ENCODE measurements at regions not wholly inside any gene's neighbourhood (a gene's known extent, or its start where the extent isn't known, plus 50 kb on each side); places are given as distances from the start of the nearest gene placed in this dataset.

DNA sequence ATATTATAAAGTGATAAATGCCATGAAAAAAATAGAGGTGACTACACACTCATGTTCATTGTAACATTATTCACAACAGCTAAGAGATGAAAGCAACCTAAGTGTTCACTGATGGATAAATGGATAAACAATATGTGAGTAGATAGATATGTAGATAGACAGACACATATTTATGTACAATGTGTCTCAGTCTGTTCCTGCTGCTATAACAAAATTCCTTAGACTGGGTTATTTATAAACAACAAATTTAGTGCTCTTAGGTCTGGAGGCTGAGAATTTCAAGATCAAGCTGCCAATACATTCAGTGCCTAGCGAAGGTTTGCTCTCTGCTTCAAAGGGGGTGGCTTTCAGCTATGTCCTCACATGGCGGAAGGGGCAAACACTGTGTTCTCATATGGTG lies 312.5 kb downstream of the ZNF621 start:
- H3K4me3 Mint-ChIP-seq = no peak overlapping the region
- no peaks in the 10 kb centered on the region for H3K4me1 Mint-ChIP-seq (ENCODE audit: unreplicated experiment)
- no peak for DNase-seq (ENCODE audit: extremely low spot score, unreplicated experiment)
- H3K36me3 Mint-ChIP-seq = no peaks in the 10 kb centered on the region
- H3K27ac Mint-ChIP-seq = no peak overlapping the region
- TF ChIP-seq, protein P1, sequence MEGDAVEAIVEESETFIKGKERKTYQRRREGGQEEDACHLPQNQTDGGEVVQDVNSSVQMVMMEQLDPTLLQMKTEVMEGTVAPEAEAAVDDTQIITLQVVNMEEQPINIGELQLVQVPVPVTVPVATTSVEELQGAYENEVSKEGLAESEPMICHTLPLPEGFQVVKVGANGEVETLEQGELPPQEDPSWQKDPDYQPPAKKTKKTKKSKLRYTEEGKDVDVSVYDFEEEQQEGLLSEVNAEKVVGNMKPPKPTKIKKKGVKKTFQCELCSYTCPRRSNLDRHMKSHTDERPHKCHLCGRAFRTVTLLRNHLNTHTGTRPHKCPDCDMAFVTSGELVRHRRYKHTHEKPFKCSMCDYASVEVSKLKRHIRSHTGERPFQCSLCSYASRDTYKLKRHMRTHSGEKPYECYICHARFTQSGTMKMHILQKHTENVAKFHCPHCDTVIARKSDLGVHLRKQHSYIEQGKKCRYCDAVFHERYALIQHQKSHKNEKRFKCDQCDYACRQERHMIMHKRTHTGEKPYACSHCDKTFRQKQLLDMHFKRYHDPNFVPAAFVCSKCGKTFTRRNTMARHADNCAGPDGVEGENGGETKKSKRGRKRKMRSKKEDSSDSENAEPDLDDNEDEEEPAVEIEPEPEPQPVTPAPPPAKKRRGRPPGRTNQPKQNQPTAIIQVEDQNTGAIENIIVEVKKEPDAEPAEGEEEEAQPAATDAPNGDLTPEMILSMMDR (conservative IDR thresholded peaks at IDR 0.05) = no peak
- H3K9me3 Mint-ChIP-seq = no peaks in the 10 kb centered on the region
- H3K27me3 Mint-ChIP-seq = no peaks in the 10 kb centered on the region

GRCh38 chr3:40841131-40841530 lies 316.4 kb downstream of the ZNF621 start:
- no peak overlapping the region for H3K27ac Mint-ChIP-seq
- TF ChIP-seq, protein P1 (conservative IDR thresholded peaks at IDR 0.05) = no peak
- H3K36me3 Mint-ChIP-seq = no peaks in the 10 kb centered on the region
- DNase-seq (ENCODE audit: extremely low spot score, unreplicated experiment) = no peak
- no peaks in the 10 kb centered on the region for H3K9me3 Mint-ChIP-seq
- no peak overlapping the region for H3K4me3 Mint-ChIP-seq
- H3K27me3 Mint-ChIP-seq = no peaks in the 10 kb centered on the region
- peaks cover 11% of the 10 kb centered on the region for H3K4me1 Mint-ChIP-seq (ENCODE audit: unreplicated experiment)

DNA sequence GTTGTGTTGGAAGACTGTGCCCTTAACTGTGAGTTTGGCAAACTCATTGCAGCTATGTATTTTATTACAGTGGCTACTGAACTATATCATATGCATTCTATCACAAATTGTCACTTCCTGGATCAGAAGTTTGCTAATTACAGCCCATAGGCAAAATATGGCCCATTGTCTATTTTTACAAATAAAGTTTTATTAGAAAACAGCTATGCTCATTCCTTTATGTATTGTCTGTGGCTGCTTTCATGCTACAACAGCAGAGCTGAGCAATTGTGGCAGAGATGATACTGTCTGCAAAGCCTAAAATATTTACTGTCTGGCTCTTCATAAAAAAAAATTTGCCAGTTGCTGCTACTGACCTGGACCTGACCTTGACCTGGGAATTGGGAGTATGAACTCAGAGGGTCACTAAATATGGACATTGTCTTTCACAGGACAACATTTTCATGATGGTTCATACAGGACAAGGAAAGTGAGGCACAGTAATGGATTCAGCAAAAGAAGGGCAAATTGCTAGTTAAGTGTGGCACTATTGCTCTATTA lies 316.9 kb downstream of the ZNF621 start:
- Mint-ChIP-seq H3K27me3 (no peaks in the 10 kb centered on the region), H3K4me1 (ENCODE audit: unreplicated experiment) (peaks cover 11% of the 10 kb centered on the region), H3K9me3 (no peaks in the 10 kb centered on the region), H3K4me3 (no peak overlapping the region), H3K36me3 (no peaks in the 10 kb centered on the region), H3K27ac (no peak overlapping the region)
- TF ChIP-seq, protein P1 (conservative IDR thresholded peaks at IDR 0.05) = no peak
- no peak for DNase-seq (ENCODE audit: extremely low spot score, unreplicated experiment)

DNA sequence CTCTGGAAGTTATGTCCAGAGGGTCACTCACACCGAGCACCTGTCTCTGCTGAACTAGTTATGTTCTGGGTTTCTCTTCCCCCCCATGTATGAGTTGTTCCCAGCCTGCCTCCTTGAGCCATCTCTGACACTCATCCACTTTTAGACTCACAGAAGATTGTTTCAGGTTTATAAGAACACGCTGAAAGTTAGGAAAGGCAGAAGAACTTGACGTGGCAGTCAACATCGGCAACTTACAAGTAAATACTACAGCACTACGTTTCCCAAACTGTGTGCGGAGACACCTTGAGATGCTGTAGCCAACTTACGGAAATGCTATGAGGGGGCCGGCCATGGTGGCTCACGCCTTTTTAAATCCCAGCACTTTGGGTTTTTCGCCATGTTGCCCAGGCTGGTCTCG lies 318.0 kb downstream of the ZNF621 start:
- TF ChIP-seq, protein P1 (conservative IDR thresholded peaks at IDR 0.05) = no peak
- Mint-ChIP-seq H3K4me3 (no peak overlapping the region), H3K36me3 (no peaks in the 10 kb centered on the region), H3K9me3 (no peaks in the 10 kb centered on the region), H3K27me3 (no peaks in the 10 kb centered on the region), H3K4me1 (ENCODE audit: unreplicated experiment) (peaks cover 11% of the 10 kb centered on the region), H3K27ac (no peak overlapping the region)
- no peak for DNase-seq (ENCODE audit: extremely low spot score, unreplicated experiment)

DNA sequence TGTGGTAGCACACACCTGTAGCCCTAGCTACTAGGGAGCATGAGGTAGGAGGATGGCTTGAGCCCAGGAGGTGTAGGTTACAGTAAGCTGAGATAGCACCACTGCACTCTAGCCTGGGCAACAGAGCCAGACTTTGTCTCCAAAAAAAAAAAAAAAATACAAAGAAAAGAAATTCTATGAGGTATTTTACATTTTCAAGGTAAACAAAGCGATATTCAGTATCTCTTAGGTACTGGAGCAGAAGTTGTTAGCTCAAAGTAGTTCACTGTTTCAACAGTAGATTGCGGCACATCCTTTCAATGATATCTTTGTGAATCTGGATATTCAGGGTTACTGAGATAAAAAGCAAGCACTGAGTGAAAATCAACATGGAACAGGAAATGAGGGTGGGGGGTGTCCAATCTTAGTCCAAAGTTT lies 318.5 kb downstream of the ZNF621 start:
- Mint-ChIP-seq H3K4me3 (no peak overlapping the region), H3K4me1 (ENCODE audit: unreplicated experiment) (peaks cover 11% of the 10 kb centered on the region), H3K27me3 (no peaks in the 10 kb centered on the region), H3K9me3 (no peaks in the 10 kb centered on the region), H3K36me3 (no peaks in the 10 kb centered on the region), H3K27ac (no peak overlapping the region)
- TF ChIP-seq, protein P1 (conservative IDR thresholded peaks at IDR 0.05) = no peak
- no peak for DNase-seq (ENCODE audit: extremely low spot score, unreplicated experiment)

All from type B pancreatic cell (in vitro differentiated cells).